ENCODE measurements at regions not wholly inside any gene's neighbourhood (a gene's known extent, or its start where the extent isn't known, plus 50 kb on each side); places are given as distances from the start of the nearest gene placed in this dataset.

DNA sequence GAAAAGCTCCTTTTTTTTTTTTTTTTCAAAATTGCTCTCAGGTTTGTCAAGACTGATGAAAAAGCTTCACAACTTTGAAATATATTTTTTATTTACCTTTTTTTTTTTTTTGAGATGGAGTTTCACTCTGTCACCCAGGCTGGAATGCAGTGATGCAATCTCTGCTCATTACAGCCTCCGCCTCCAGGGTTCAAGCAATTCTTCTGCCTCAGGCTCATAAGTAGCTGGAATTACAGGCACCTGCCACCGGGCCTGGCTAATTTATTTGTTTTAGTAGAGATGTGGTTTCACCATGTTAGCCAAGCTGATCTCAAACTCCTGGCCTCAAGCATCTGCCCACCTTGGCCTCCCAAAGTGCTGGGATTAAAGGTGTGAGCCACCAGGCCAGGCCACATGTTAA lies 1515.0 kb downstream of the OTOL1 start:
- WGBS (ENCODE audit: low lambda C conversion rate) = 7% methylated on average over 2 of the region's 2 CpGs

DNA sequence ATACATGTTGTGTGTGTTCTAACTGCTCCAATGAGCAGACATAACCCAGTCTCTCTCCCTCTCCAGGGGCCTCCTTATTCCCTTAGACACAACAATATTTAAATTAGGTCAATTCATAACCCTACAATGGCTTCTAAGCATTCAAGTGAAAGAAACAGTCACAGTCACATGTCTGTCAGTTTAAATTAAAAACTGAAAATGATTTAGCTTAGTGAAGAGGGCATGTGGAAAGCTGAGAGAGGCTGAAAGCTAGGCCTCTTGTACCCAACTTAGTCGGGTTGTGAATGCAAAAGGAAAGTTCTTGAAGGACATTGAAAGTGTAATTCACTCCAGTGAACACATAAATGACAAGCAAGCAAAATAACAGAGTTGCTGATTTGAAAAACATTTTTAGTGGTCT lies 1519.6 kb downstream of the OTOL1 start:
- no peak overlapping the region for H3K4me2 ChIP-seq (ENCODE audit: low read depth, low read length)
- in situ Hi-C loops (cut with HindIII; ENCODE audit: extremely low pct_ligation_motif_present, low pct_unique_long_range_greater_than_20kb) = no loop called here
- ChIA-PET POLR2A (no interaction called here), CTCF (ENCODE audit: low intra/inter-chr PET ratio, low total read pairs) (no interaction called here)
- 0% methylated on average over 1 of the region's 1 CpG for WGBS (ENCODE audit: low lambda C conversion rate)
- no peak overlapping the region for H3K27ac ChIP-seq (ENCODE audit: extremely low read length, insufficient read depth, low read length)
- no peaks in the 10 kb centered on the region for H4K20me1 ChIP-seq (ENCODE audit: insufficient read depth, low read length)
- BruUV-seq (replicated peaks) = no TSS peak
- H3K36me3 ChIP-seq (replicated peaks in 1 of 2; ENCODE audit: control insufficient read depth in 1 of 2, insufficient read depth in 2 of 2, low read length in 2 of 2) = no peaks in the 10 kb centered on the region
- no peaks in the 10 kb centered on the region for H3K4me1 ChIP-seq (ENCODE audit: insufficient read depth, low read length)
- H2AFZ ChIP-seq (ENCODE audit: low read length) = no peak overlapping the region
- FAIRE-seq (no peak), DNase-seq (ENCODE audit: low spot score) (no peak), ATAC-seq (no peak)
- H3K79me2 ChIP-seq (ENCODE audit: insufficient read depth, low read length) = no peaks in the 10 kb centered on the region
- intact Hi-C loops (cut with micrococcal nuclease; ENCODE audit: unreplicated experiment) = no loop called here
- H3K27me3 ChIP-seq (ENCODE audit: control insufficient read depth in 1 of 2, insufficient read depth in 2 of 2, low read length in 2 of 2) = no peaks in the 10 kb centered on the region; a peak in 1 of 5 replicates
- no peak for TF ChIP-seq AHR (CRISPR knock-in tag; IDR thresholded peaks at IDR 0.05)
- no peak for TF ChIP-seq ZNF547 (CRISPR knock-in tag; IDR thresholded peaks at IDR 0.05)
- no peak for TF ChIP-seq TCF12 (IDR thresholded peaks at IDR 0.05)
- no peak for TF ChIP-seq TCF12 (CRISPR knock-in tag; IDR thresholded peaks at IDR 0.05)
- TF ChIP-seq ZNF264 (CRISPR knock-in tag; IDR thresholded peaks at IDR 0.05) = no peak
- TF ChIP-seq MAZ (IDR thresholded peaks at IDR 0.05; ENCODE audit: borderline replicate concordance, low read depth, low read length) = no peak
- TF ChIP-seq MAZ (CRISPR knock-in tag; IDR thresholded peaks at IDR 0.05; ENCODE audit: low read depth) = no peak
- TF ChIP-seq ZSCAN30 (CRISPR knock-in tag; IDR thresholded peaks at IDR 0.05) = no peak
- TF ChIP-seq SAFB2 (CRISPR knock-in tag; IDR thresholded peaks at IDR 0.05; ENCODE audit: borderline replicate concordance, low read depth) = no peak
- H3K4me3 ChIP-seq (replicated peaks in 1 of 3; ENCODE audit: insufficient read depth in 1 of 3, low read depth in 2 of 3, low read length in 3 of 3) = no peak overlapping the region
- no peaks in the 10 kb centered on the region for H3K9me3 ChIP-seq (ENCODE audit: low read length)
- H3K9ac ChIP-seq (ENCODE audit: insufficient read depth, low read depth, low read length) = no peak overlapping the region

More for the DNA sequence above, 1515.0 kb downstream of the OTOL1 start:
- no peak for TF ChIP-seq ZNF333 (CRISPR knock-in tag; IDR thresholded peaks at IDR 0.05; ENCODE audit: borderline replicate concordance)
- Histone ChIP-seq H3K4me2 (ENCODE audit: low read depth, low read length) (no peak overlapping the region), H2AFZ (ENCODE audit: low read length) (no peak overlapping the region), H3K4me3 (replicated peaks in 1 of 3; ENCODE audit: insufficient read depth in 1 of 3, low read depth in 2 of 3, low read length in 3 of 3) (no peak overlapping the region), H3K79me2 (ENCODE audit: insufficient read depth, low read length) (no peaks in the 10 kb centered on the region), H3K9ac (ENCODE audit: insufficient read depth, low read depth, low read length) (no peak overlapping the region), H3K4me1 (ENCODE audit: insufficient read depth, low read length) (no peaks in the 10 kb centered on the region), H3K9me3 (ENCODE audit: low read length) (no peaks in the 10 kb centered on the region), H3K27me3 (ENCODE audit: control insufficient read depth in 1 of 2, insufficient read depth in 2 of 2, low read length in 2 of 2) (no peaks in the 10 kb centered on the region), H3K27ac (ENCODE audit: extremely low read length, insufficient read depth, low read length) (no peak overlapping the region), H3K36me3 (replicated peaks in 1 of 2; ENCODE audit: control insufficient read depth in 1 of 2, insufficient read depth in 2 of 2, low read length in 2 of 2) (no peaks in the 10 kb centered on the region), H4K20me1 (ENCODE audit: insufficient read depth, low read length) (no peaks in the 10 kb centered on the region)
- ChIA-PET POLR2A (no interaction called here), CTCF (ENCODE audit: low intra/inter-chr PET ratio, low total read pairs) (no interaction called here)
- DNase-seq (ENCODE audit: low spot score) (no peak), ATAC-seq (no peak), FAIRE-seq (no peak)
- no TSS peak for BruUV-seq (replicated peaks)
- in situ Hi-C loops (cut with HindIII; ENCODE audit: extremely low pct_ligation_motif_present, low pct_unique_long_range_greater_than_20kb) = no loop called here
- intact Hi-C loops (cut with micrococcal nuclease; ENCODE audit: unreplicated experiment) = no loop called here

Measured in HepG2 (cell line).